A549 (cell line): ENCODE measurements at regions not wholly inside any gene's neighbourhood (a gene's known extent, or its start where the extent isn't known, plus 50 kb on each side); places are given as distances from the start of the nearest gene placed in this dataset.

Experiments used
- CBX8 ChIP-seq: fragments of 200-600 bp; sonication (generic); IDR thresholded peaks from 2 replicates; pipeline ENCODE4 v1.6.1; 2016
- ELK1 ChIP-seq: fragments of 150-350 bp; IDR thresholded peaks from 2 replicates; pipeline ENCODE4 v1.6.1; 2014; ENCODE audit warnings: low read depth, mild to moderate bottlenecking, low read length
- MAFK ChIP-seq: fragments of 450-650 bp; IDR thresholded peaks from 2 replicates; pipeline ENCODE4 v1.6.1; 2014; ENCODE audit not compliant: partially characterized antibody
- POLR2A ChIP-seq: IDR thresholded peaks from 2 replicates; pipeline ENCODE4 v1.6.1; 2012; ENCODE audit warnings: mild to moderate bottlenecking, low read length
- RAD21 ChIP-seq, 2 experiments: fragments of >200 bp in 1 of 2; sonication (Bioruptor Twin) in 1 of 2; formaldehyde crosslinking in 1 of 2; IDR thresholded peaks in 1 of 2; conservative IDR thresholded peaks in 1 of 2; 2 replicates in 1 of 2; 3 replicates in 1 of 2; pipeline ENCODE4 v1.6.1; 2012 to 2018; ENCODE audit warnings: inconsistent platforms in 1 of 2
- RFX5 ChIP-seq: fragments of 450-650 bp; IDR thresholded peaks from 2 replicates; pipeline ENCODE4 v1.7.1; 2014; ENCODE audit warnings: antibody characterized with exemption, mild to moderate bottlenecking, moderate library complexity

- TF ChIP-seq CBX8 (no peak), MAFK (no peak), POLR2A (no peak), RAD21 (conservative IDR thresholded peaks at IDR 0.05 in 1 of 2, IDR thresholded peaks at IDR 0.05 in 1 of 2) (no peak), RFX5 (no peak), ELK1 (no peak)
Measured at GRCh38 chr2:133773854-133774653, 205.8 kb upstream of the NCKAP5 start.
